Activated CD4-positive, alpha-beta T cell treated with anti-CD3 and anti-CD28 coated beads, Interleukin-2, amount 10 ng/mL, durations not matched to agents 24 days and 14 days (primary cell): ENCODE measurements at regions not wholly inside any gene's neighbourhood (a gene's known extent, or its start where the extent isn't known, plus 50 kb on each side); places are given as distances from the start of the nearest gene placed in this dataset.

Experiments
- DNase-seq: peaks from one replicate; pipeline ENCODE4 v3.0.0; 2022
- H3K27ac Mint-ChIP-seq: one replicate; pipeline ENCODE4 v1.8.0; 2022; ENCODE audit warnings: mild to moderate bottlenecking, mixed read lengths
- H3K27me3 Mint-ChIP-seq: one replicate; pipeline ENCODE4 v1.8.0; 2022; ENCODE audit warnings: mixed read lengths
- H3K36me3 Mint-ChIP-seq: one replicate; pipeline ENCODE4 v1.8.0; 2022; ENCODE audit warnings: low read depth, mild to moderate bottlenecking, mixed read lengths
- H3K4me1 Mint-ChIP-seq: one replicate; pipeline ENCODE4 v1.8.0; 2021; ENCODE audit warnings: mixed read lengths
- H3K4me3 Mint-ChIP-seq: one replicate; pipeline ENCODE4 v1.8.0; 2022; ENCODE audit warnings: mild to moderate bottlenecking, moderate library complexity, mixed read lengths
- H3K9me3 Mint-ChIP-seq: one replicate; pipeline ENCODE4 v1.8.0; 2021; ENCODE audit warnings: mixed read lengths
- intact Hi-C: fragments of 100-400 bp; cut with micrococcal nuclease; formaldehyde crosslinking; loops from one replicate; pipeline ENCODE4 v1.15.1; 2023

- intact Hi-C loops, result no loop called here
- DNase-seq, result no peak
- Mint-ChIP-seq H3K27me3 (no peaks in the 10 kb centered on the region), H3K4me3 (no peak overlapping the region), H3K9me3 (no peaks in the 10 kb centered on the region), H3K4me1 (no peaks in the 10 kb centered on the region), H3K36me3 (no peaks in the 10 kb centered on the region), H3K27ac (no peak overlapping the region)
These were observed 198.2 kb downstream of the CYP26B1 start for GRCh38 chr2:71949537-71949798.

DNA sequence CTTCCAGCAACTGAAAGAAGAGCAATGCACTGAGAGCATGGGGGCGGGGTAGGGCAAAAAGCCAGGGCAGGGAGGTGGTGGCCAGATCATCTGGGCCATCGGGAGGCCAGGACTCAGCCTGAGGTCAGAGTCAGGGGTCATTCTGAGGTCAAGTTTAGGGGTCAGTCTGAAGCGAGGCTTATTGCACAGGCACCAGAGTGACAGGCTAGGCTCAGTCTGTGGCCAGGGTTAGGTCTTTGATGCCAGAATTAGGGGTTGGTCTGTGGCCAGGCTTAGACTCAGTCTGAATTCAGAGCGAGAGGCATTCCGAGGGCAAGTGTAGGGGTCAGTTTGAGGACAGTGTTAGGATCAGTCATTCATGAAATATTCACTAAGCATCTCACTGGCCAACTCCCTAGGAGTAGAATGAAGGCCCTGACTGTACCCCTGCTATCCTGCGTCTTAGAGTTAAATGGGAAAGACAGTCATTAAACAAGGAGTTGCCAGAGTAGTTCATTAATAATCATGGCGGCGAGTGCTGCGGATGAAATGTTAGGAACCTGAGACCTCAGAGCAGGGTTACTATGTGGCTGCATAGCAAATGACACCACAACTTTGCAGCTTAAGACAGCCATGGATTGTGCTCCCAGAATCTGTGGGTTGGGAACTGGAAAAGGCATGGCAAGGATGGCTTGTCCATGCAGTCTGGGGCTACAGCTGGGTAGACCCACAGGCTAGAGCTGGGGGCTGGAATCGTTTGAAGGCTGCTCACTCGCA lies 198.7 kb downstream of the CYP26B1 start:
- no peaks in the 10 kb centered on the region for H3K36me3 Mint-ChIP-seq
- no peaks in the 10 kb centered on the region for H3K27me3 Mint-ChIP-seq
- no peaks in the 10 kb centered on the region for H3K9me3 Mint-ChIP-seq
- no peak overlapping the region for H3K27ac Mint-ChIP-seq
- DNase-seq, result no peak
- intact Hi-C loops, result no loop called here
- no peaks in the 10 kb centered on the region for H3K4me1 Mint-ChIP-seq
- H3K4me3 Mint-ChIP-seq, result no peak overlapping the region

- Mint-ChIP-seq H3K9me3 (no peaks in the 10 kb centered on the region), H3K4me1 (no peaks in the 10 kb centered on the region), H3K27me3 (no peaks in the 10 kb centered on the region), H3K4me3 (no peak overlapping the region), H3K36me3 (no peaks in the 10 kb centered on the region), H3K27ac (no peak overlapping the region)
- intact Hi-C loops, result no loop called here
- no peak for DNase-seq
These were observed 199.9 kb downstream of the CYP26B1 start for GRCh38 chr2:71947809-71948208.

- no peak for DNase-seq
- Mint-ChIP-seq H3K4me1 (no peaks in the 10 kb centered on the region), H3K36me3 (no peaks in the 10 kb centered on the region), H3K4me3 (no peak overlapping the region), H3K27ac (no peak overlapping the region), H3K9me3 (no peaks in the 10 kb centered on the region), H3K27me3 (no peaks in the 10 kb centered on the region)
- intact Hi-C loops, result no loop called here
These were observed 202.1 kb downstream of the CYP26B1 start for GRCh38 chr2:71945603-71945959.

- Mint-ChIP-seq H3K9me3 (no peaks in the 10 kb centered on the region), H3K27ac (no peak overlapping the region), H3K4me1 (no peaks in the 10 kb centered on the region), H3K4me3 (no peak overlapping the region), H3K27me3 (no peaks in the 10 kb centered on the region), H3K36me3 (no peaks in the 10 kb centered on the region)
- intact Hi-C loops, result no loop called here
- no peak for DNase-seq
These were observed 202.7 kb downstream of the CYP26B1 start for GRCh38 chr2:71944806-71945602.

DNA sequence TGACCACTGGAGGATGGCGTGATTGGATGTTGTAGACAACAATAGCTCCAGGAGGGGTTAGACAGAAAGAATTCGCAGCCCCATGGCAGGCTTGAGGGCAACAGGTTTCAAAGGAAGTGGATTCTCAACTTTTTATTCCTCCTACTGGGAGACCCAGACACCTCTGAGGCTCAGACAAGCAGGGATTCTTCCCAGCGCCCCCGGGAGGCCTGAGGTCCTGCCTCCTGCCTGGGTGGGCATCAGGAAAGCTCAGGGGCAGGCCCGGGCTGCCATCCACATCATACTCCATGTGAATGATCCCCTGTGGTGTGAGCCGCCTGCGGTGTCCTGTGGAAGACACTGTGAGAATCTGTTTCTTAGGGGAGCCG lies 203.5 kb downstream of the CYP26B1 start:
- no peaks in the 10 kb centered on the region for H3K27me3 Mint-ChIP-seq
- H3K27ac Mint-ChIP-seq, result no peak overlapping the region
- H3K36me3 Mint-ChIP-seq, result no peaks in the 10 kb centered on the region
- no peak overlapping the region for H3K4me3 Mint-ChIP-seq
- intact Hi-C loops, result no loop called here
- no peaks in the 10 kb centered on the region for H3K9me3 Mint-ChIP-seq
- DNase-seq, result no peak
- H3K4me1 Mint-ChIP-seq, result no peaks in the 10 kb centered on the region

GRCh38 chr2:71943238-71944182 lies 204.2 kb downstream of the CYP26B1 start:
- Mint-ChIP-seq H3K36me3 (no peaks in the 10 kb centered on the region), H3K4me3 (no peak overlapping the region), H3K27me3 (peaks cover 2% of the 10 kb centered on the region), H3K4me1 (no peaks in the 10 kb centered on the region), H3K27ac (no peak overlapping the region), H3K9me3 (no peaks in the 10 kb centered on the region)
- intact Hi-C loops, result no loop called here
- DNase-seq, result no peak

GRCh38 chr2:71941726-71942525 lies 205.7 kb downstream of the CYP26B1 start:
- H3K36me3 Mint-ChIP-seq, result no peaks in the 10 kb centered on the region
- peaks cover 2% of the 10 kb centered on the region for H3K27me3 Mint-ChIP-seq
- no peaks in the 10 kb centered on the region for H3K9me3 Mint-ChIP-seq
- H3K4me3 Mint-ChIP-seq, result no peak overlapping the region
- H3K27ac Mint-ChIP-seq, result no peak overlapping the region
- no peaks in the 10 kb centered on the region for H3K4me1 Mint-ChIP-seq
- no peak for DNase-seq
- intact Hi-C loops, result no loop called here

DNA sequence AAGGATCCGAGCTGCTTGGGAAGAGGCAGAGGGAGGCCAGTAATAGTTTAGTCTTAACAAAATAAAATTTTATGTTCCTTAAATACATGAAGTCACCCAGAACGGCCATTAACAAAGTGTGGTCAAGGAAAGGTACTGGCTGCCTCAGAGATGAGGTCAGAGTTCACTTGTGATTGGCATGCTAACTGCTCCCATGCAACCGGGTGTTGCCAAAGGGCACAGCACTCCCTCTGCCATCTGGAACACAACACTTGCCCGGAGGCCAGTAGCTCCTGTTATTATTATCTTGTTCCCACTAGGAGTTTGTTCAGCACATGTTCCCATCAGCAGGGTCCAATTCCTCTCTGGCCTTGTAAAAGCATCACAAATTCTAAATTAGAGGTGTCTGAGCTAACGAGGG lies 207.0 kb downstream of the CYP26B1 start:
- Mint-ChIP-seq H3K4me1 (no peaks in the 10 kb centered on the region), H3K36me3 (no peaks in the 10 kb centered on the region), H3K9me3 (no peaks in the 10 kb centered on the region), H3K27ac (no peak overlapping the region), H3K4me3 (no peak overlapping the region), H3K27me3 (peaks cover 2% of the 10 kb centered on the region)
- intact Hi-C loops, result no loop called here
- DNase-seq, result no peak

DNA sequence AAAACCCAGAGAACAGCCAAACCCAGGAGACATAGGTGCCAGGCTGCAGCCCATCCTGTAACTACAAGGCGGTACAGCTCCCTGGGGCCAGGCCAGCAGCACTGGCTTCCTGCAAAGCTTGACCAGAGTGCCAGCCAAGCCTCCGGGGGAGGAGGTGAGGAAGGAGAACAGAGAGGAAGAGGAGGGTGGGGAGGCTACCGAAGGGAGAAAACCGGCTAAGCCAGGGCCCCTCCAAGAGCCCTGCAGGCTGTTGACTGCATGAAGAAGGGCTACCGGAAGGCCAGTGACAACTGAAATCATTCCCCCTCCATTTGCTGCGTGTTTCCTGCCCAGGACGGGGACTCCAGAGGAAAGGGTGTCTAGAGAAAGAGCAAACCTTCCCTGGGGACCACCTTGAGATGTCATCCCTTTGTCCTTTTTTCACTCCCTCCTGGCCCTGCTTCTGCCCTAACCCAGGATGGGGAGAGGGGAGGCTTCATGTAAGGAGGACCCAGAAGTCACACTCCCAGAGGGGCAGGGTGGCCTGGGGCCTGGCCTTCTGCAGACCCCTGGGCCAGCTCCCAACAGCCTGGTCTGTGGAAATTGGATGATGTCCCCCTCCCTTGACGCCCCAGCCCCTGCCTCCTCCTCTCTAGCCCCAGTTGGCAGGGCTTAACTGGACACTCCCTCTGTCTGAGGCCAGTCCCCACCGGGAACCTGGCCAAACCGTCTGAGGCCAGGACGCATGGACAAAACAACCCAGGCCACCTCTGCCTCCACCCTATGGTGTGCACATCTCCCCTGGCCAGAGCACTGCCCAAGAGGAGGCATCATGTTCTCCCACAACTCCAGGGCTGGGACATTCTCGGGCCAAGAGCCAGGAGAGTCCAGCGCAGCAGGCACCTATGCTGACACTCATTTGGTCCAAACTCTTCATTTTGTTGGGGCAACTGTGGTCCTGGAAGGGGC lies 207.8 kb downstream of the CYP26B1 start:
- Mint-ChIP-seq H3K9me3 (no peaks in the 10 kb centered on the region), H3K4me3 (no peak overlapping the region), H3K27ac (no peak overlapping the region), H3K27me3 (peaks cover 2% of the 10 kb centered on the region), H3K4me1 (no peaks in the 10 kb centered on the region), H3K36me3 (no peaks in the 10 kb centered on the region)
- intact Hi-C loops, result no loop called here
- DNase-seq, result peak; percentile 37

GRCh38 chr2:71938659-71939587 lies 208.7 kb downstream of the CYP26B1 start:
- peak; percentile 33 for DNase-seq
- H3K9me3 Mint-ChIP-seq, result no peaks in the 10 kb centered on the region
- intact Hi-C loops, result no loop called here
- no peaks in the 10 kb centered on the region for H3K4me1 Mint-ChIP-seq
- no peak overlapping the region for H3K27ac Mint-ChIP-seq
- peaks cover 2% of the 10 kb centered on the region for H3K27me3 Mint-ChIP-seq
- no peaks in the 10 kb centered on the region for H3K36me3 Mint-ChIP-seq
- no peak overlapping the region for H3K4me3 Mint-ChIP-seq

DNA sequence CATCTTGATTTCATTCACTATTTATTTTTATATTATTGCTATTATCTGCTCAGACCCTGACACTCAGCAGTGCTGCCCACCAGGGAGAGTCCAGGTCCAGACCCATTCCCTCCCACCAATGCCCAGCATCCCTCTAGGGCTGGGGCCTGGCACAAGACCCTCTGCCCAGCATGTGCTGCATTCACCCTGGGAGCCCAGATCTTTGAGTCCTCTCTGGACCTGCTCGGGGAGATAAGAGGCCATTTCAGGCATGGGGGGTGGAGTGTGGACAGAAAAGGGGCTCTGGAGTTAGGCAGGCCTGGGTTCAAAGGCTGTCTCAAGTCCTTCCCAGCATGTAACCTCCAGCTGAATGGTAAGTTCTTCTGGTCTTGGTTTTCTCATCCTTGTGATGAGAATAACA lies 209.6 kb downstream of the CYP26B1 start:
- peak; percentile 41 for DNase-seq
- H3K27ac Mint-ChIP-seq, result no peak overlapping the region
- H3K4me3 Mint-ChIP-seq, result no peak overlapping the region
- H3K9me3 Mint-ChIP-seq, result no peaks in the 10 kb centered on the region
- intact Hi-C loops, result no loop called here
- H3K27me3 Mint-ChIP-seq, result peaks cover 2% of the 10 kb centered on the region
- H3K36me3 Mint-ChIP-seq, result no peaks in the 10 kb centered on the region
- no peaks in the 10 kb centered on the region for H3K4me1 Mint-ChIP-seq
